ENCODE measurements at regions not wholly inside any gene's neighbourhood (a gene's known extent, or its start where the extent isn't known, plus 50 kb on each side); places are given as distances from the start of the nearest gene placed in this dataset.

DNA sequence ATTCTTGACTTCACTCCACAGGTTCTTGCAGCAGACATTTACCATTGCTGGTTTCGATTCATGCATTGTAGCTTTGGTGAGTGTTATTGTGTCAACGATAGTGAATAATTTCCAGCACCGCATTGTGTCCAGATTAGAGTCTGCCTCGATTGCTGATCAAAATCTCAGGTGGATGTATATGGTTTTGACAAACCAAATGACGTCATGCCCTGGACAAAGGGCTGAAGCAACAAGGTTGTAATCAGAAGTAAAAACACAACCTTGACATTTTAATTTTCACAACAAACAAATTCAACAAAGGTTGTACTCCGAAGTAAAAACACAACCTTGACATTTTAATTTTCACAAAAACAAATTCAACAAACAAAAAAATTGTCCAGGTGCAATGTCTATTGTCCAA is 81.1 kb upstream of the WWC2 start:
- H3K4me1 ChIP-seq: no peaks in the 10 kb centered on the region
- no peak overlapping the region for H3K27ac ChIP-seq
- 7% methylated on average over 6 of the region's 6 CpGs for WGBS (ENCODE audit: missing lambda C conversion rate)
- no peaks in the 10 kb centered on the region for H3K9me3 ChIP-seq
- ATAC-seq: no peak
- no peak for TF ChIP-seq JUNB (IDR thresholded peaks at IDR 0.05)
- TF ChIP-seq EP300 (IDR thresholded peaks at IDR 0.05): no peak
- TF ChIP-seq RAD21 (conservative IDR thresholded peaks at IDR 0.05 in 1 of 2, IDR thresholded peaks at IDR 0.05 in 1 of 2): no peak
- no peak for TF ChIP-seq RCOR1 (IDR thresholded peaks at IDR 0.05; ENCODE audit: low read depth, low read length)
- no peak for TF ChIP-seq CHD4 (IDR thresholded peaks at IDR 0.05; ENCODE audit: borderline replicate concordance)
- no peak for TF ChIP-seq CTCF (IDR thresholded peaks at IDR 0.05)
- no peak for TF ChIP-seq CBX8 (IDR thresholded peaks at IDR 0.05)
- TF ChIP-seq RARB (CRISPR knock-in tag; IDR thresholded peaks at IDR 0.05): no peak
- TF ChIP-seq, protein P1, sequence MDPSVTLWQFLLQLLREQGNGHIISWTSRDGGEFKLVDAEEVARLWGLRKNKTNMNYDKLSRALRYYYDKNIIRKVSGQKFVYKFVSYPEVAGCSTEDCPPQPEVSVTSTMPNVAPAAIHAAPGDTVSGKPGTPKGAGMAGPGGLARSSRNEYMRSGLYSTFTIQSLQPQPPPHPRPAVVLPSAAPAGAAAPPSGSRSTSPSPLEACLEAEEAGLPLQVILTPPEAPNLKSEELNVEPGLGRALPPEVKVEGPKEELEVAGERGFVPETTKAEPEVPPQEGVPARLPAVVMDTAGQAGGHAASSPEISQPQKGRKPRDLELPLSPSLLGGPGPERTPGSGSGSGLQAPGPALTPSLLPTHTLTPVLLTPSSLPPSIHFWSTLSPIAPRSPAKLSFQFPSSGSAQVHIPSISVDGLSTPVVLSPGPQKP (IDR thresholded peaks at IDR 0.05; ENCODE audit: low read depth, low read length): no peak
- TF ChIP-seq NPAS2 (CRISPR knock-in tag; IDR thresholded peaks at IDR 0.05; ENCODE audit: borderline replicate concordance): no peak
- TF ChIP-seq KDM5A (IDR thresholded peaks at IDR 0.05): no peak
- no peak for TF ChIP-seq FOSB (CRISPR knock-in tag; IDR thresholded peaks at IDR 0.05)
- TF ChIP-seq EHMT2 (IDR thresholded peaks at IDR 0.05; ENCODE audit: low read depth): no peak
- no peak for TF ChIP-seq BCL3 (IDR thresholded peaks at IDR 0.05)
- TF ChIP-seq ZC3H11A (IDR thresholded peaks at IDR 0.05): no peak
- ChIA-PET POLR2A (no interaction called here), CTCF (no interaction called here)
- FAIRE-seq: no peak
- DNase-seq (ENCODE audit: low read depth in 1 of 2, low spot score in 1 of 2): no peak
- no peak overlapping the region for H3K4me3 ChIP-seq
- no peak overlapping the region for H3K4me2 ChIP-seq

DNA sequence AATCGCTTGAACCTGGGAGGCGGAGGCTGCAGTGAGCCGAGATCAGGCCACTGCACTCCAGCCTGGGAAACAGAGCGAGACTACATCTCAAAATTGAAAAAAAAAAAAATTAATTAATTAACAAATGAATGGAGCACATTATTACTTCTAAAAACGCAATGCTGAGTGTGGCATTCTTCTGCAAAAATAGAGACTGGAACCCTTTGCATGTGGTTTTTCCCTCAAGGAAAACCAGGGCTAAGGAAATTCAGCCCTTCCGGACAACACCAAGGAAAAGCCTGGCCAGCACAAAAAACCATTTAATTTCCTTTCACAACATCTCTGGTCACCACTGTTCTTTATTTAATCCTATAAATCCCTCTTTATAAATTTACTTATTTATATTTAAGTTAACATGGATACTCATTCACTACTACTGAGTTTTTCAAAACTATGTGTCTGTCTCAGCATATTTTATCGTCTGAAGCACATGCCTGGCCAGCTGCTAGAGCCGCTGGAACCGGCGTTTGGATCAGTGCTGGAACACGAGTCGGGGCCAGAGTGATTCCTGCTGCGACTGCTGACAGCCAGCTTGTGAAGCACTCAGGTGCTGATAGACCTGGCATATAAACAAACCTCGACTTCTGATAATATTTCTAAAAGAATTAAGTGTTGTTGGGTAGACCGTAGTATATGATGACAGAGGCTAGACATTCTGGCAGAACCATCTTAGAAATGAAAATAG is 84.5 kb upstream of the WWC2 start:
- Histone ChIP-seq H3K4me2 (no peak overlapping the region), H3K4me1 (no peaks in the 10 kb centered on the region), H3K4me3 (no peak overlapping the region), H3K9me3 (no peaks in the 10 kb centered on the region), H3K27ac (no peak overlapping the region)
- no peak for ATAC-seq
- DNase-seq (ENCODE audit: low read depth in 1 of 2, low spot score in 1 of 2): no peak
- POLR2A ChIA-PET: no interaction called here
- no peak for FAIRE-seq
- TF ChIP-seq CTCF (IDR thresholded peaks at IDR 0.05): no peak
- WGBS (ENCODE audit: missing lambda C conversion rate): 50% methylated on average over 15 of the region's 15 CpGs
- CTCF ChIA-PET: interaction anchor here (1.8 kb wide), 1 partner anchor 19 kb away, joined by 4 read pairs; no protein-coding TSS in a partner anchor

GRCh38 chr4:183013730-183014002 is 85.4 kb upstream of the WWC2 start:
- FAIRE-seq (no peak), ATAC-seq (no peak), DNase-seq (ENCODE audit: low read depth in 1 of 2, low spot score in 1 of 2) (no peak)
- Histone ChIP-seq H3K4me1 (no peaks in the 10 kb centered on the region), H3K27ac (no peak overlapping the region), H3K4me2 (no peak overlapping the region), H3K4me3 (no peak overlapping the region), H3K9me3 (no peaks in the 10 kb centered on the region)
- no peak for TF ChIP-seq RAD21 (conservative IDR thresholded peaks at IDR 0.05 in 1 of 2, IDR thresholded peaks at IDR 0.05 in 1 of 2)
- TF ChIP-seq, protein P2, sequence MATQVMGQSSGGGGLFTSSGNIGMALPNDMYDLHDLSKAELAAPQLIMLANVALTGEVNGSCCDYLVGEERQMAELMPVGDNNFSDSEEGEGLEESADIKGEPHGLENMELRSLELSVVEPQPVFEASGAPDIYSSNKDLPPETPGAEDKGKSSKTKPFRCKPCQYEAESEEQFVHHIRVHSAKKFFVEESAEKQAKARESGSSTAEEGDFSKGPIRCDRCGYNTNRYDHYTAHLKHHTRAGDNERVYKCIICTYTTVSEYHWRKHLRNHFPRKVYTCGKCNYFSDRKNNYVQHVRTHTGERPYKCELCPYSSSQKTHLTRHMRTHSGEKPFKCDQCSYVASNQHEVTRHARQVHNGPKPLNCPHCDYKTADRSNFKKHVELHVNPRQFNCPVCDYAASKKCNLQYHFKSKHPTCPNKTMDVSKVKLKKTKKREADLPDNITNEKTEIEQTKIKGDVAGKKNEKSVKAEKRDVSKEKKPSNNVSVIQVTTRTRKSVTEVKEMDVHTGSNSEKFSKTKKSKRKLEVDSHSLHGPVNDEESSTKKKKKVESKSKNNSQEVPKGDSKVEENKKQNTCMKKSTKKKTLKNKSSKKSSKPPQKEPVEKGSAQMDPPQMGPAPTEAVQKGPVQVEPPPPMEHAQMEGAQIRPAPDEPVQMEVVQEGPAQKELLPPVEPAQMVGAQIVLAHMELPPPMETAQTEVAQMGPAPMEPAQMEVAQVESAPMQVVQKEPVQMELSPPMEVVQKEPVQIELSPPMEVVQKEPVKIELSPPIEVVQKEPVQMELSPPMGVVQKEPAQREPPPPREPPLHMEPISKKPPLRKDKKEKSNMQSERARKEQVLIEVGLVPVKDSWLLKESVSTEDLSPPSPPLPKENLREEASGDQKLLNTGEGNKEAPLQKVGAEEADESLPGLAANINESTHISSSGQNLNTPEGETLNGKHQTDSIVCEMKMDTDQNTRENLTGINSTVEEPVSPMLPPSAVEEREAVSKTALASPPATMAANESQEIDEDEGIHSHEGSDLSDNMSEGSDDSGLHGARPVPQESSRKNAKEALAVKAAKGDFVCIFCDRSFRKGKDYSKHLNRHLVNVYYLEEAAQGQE (IDR thresholded peaks at IDR 0.05): no peak
- TF ChIP-seq TFCP2L1 (CRISPR knock-in tag; IDR thresholded peaks at IDR 0.05): no peak
- TF ChIP-seq EP300 (IDR thresholded peaks at IDR 0.05): no peak
- TF ChIP-seq FOSB (CRISPR knock-in tag; IDR thresholded peaks at IDR 0.05): no peak
- TF ChIP-seq SREBF2 (IDR thresholded peaks at IDR 0.05): no peak
- no peak for TF ChIP-seq HOXB5 (CRISPR knock-in tag; IDR thresholded peaks at IDR 0.05)
- TF ChIP-seq ZFP36 (IDR thresholded peaks at IDR 0.05; ENCODE audit: borderline replicate concordance, partially characterized antibody): no peak
- 78% methylated on average over 10 of the region's 10 CpGs for WGBS (ENCODE audit: missing lambda C conversion rate)
- ChIA-PET POLR2A (no interaction called here), CTCF (no interaction called here)

Measured in A549 (cell line).